DOHH2 (cell line): ENCODE measurements at regions not wholly inside any gene's neighbourhood (a gene's known extent, or its start where the extent isn't known, plus 50 kb on each side); places are given as distances from the start of the nearest gene placed in this dataset.

Source experiments
- CTCF ChIP-seq: fragments of 200-600 bp; sonication (generic); IDR thresholded peaks from one replicate; pipeline ENCODE4 v1.5.1; 2014; ENCODE audit warnings: antibody characterized with exemption, mild to moderate bottlenecking, low read depth, low read length; ENCODE audit not compliant: poor library complexity, severe bottlenecking
- EZH2phosphoT487 ChIP-seq: fragments of 200-600 bp; sonication (generic); IDR thresholded peaks from 2 replicates; pipeline ENCODE4 v1.6.1; 2017; ENCODE audit warnings: borderline replicate concordance, mild to moderate bottlenecking, antibody characterized with exemption, low read length, moderate library complexity, mixed read lengths

- TF ChIP-seq CTCF, result no peak
- TF ChIP-seq EZH2phosphoT487, result no peak
Observed at GRCh38 chr1:59101518-59101917, 195.4 kb upstream of the FGGY start.
